NOMO-1 treated with dmso at 0.1 percent for 144 hours (cell line): ENCODE measurements at regions not wholly inside any gene's neighbourhood (a gene's known extent, or its start where the extent isn't known, plus 50 kb on each side); places are given as distances from the start of the nearest gene placed in this dataset.
"Not testable (repeated sequence)": the region's sequence is repeated elsewhere in the genome, so short reads cannot be mapped to it uniquely, and the experiment has no call there.

ENCODE experiments used
- DNase-seq: peaks from one replicate; lab custom pipeline; 2025; ENCODE audit not compliant: unreplicated experiment; lab: John Stamatoyannopoulos, UW

- no peak for DNase-seq
Observed at GRCh38 chrX:40253771-40254170, 156.0 kb upstream of the BCOR start.

- no peak for DNase-seq
Observed at GRCh38 chrX:40249582-40249981, 151.8 kb upstream of the BCOR start.

GRCh38 chrX:40248822-40249221 lies 151.1 kb upstream of the BCOR start:
- DNase-seq = no peak

DNA sequence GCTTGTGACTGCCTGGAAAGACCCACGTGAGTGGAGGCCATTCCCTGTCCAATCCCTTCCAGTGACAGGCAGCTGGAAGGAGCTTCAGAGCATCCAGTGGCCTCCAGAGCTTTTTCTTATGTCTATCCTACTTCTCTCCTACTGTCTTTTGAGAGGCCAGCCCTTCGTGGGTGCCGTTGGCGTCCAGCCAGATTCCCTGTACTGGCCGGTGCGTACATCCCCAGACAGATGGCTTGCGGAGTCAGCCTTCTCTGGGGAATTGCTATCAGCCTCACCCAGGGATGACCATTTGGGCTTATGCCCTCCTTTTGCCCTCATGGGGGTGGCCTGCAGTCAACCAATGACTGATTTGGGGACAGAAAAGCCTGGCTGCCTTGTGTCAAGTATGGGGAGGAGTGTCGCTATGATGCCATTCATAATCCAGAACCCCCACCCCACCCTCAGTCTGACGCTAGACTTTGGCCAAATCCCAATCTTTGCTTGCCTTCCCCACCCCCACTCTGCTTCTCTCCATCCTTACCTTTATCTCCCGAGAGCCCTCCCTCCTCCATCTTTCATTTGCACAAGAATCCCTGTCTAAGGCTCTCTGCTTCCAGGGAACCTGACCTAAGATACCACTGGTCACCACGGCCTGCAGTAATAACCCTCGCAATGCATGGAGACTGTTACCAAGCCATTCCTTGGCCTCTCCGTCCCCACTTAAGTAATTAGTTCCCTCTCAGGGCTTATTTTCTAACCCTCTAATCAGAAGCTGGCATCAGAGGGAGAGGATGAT lies 150.3 kb upstream of the BCOR start:
- no peak for DNase-seq

- DNase-seq = no peak
Observed at GRCh38 chrX:40247382-40247781, 149.6 kb upstream of the BCOR start.

DNA sequence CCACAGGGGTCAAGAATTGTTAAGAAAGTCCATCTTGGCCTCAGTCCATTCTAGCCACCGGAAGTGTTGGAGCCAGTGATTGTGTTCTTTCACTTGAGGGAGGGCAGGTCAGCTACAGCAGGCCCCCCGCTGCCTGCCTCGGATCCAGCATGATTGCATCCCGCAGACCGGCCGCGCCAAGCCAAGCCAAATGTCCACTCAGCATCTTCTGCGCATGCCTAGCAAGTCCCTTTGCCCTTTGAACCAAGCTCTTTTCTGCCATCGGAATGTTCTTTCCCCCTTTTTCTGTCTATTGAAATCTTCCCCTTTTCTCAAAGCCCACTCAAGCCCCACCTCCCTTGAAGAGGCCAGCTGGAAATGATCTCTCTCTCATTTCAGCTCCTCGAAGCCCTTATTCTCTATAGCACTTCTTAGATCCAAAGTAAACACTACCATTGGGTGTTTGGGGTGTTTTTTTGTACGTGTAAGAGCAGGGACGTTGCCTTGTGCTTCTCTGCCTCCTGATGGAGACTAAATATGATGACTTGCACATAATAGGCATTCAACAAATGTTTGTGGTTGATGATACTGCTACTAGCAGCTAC lies 147.8 kb upstream of the BCOR start:
- no peak for DNase-seq

DNA sequence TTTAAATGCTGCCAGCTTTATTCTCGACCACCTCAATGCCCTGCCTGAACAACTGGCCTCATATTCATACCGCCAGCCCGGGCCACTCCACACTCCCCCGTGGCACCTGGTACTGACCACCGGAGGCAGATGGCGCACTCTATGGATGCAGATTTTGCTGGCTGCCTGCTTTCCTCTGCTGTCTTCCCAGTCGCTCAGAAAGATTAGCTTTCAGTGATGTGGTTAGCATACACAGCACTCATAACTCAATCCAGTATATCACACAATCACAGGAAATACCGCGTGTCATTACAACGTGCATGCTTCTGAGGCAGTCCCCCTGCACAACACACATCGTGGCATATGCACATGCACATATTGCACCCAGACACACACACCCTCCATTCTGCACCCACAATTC lies 147.2 kb upstream of the BCOR start:
- DNase-seq = no peak

GRCh38 chrX:40243755-40244515 lies 146.2 kb upstream of the BCOR start:
- no peak for DNase-seq

DNA sequence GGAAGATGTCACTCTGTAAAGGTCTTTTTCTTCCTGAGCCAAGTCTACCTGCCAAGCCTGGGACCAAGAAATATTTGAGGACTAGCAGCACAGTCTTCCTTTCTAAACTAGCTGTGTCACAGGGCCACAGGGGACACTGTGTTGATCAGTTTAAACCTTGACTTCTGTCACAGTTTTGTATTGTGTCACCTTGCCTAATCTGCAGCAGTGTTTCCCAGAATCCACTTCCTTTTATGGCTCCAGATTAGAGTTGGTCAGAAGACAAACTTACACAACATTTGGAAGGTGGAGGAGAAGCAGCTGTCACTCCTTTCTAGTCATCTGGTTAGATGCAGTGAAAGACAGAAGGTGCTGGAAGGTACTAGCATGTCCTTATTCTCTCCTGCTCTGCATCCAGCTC lies 143.1 kb upstream of the BCOR start:
- no peak for DNase-seq

- DNase-seq = no peak
Observed at GRCh38 chrX:40237731-40238178, 140.0 kb upstream of the BCOR start.

GRCh38 chrX:40230646-40231045 lies 132.9 kb upstream of the BCOR start:
- no peak for DNase-seq

DNA sequence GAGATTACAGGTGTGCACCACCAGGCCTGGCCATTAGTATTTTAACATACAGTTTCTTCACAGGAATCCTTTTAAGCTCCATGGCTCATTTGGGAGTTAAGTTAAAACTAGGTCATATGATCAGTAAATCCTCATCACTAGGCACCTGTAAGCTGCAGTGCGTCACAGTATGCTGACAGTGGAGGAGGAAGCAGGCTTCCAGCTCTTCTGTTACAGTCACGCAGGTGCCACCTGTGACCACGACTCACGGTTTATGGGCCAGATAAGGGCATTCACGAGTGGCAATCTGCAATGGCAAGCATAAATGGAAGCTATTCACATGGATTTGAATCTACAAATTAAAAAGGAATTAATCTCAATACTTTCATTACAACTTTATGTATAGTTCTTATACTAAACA lies 129.4 kb upstream of the BCOR start:
- no peak for DNase-seq

GRCh38 chrX:40224658-40225057 lies 126.9 kb upstream of the BCOR start:
- DNase-seq = no peak

DNA sequence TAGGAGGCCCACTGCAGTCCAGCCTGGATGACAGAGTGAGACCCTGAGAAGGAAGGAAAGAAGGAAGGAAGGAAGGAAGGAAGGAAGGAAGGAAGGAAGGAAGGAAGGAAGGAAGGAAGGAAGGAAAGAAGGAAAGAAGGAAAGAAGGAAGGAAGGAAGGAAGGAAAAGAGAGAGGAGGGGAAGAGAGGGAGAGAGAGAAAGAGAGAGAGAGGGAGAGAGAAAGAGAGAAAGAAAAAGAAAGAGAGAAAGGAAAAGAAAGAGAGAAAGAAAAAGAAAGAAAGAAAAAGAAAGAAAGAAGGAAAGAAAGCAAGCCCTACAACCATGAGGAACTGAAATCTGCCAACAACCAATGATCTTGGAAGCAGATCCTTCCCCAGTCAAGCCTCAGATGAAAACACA lies 124.9 kb upstream of the BCOR start:
- not testable (repeated sequence) for DNase-seq

GRCh38 chrX:40213092-40213491 lies 115.3 kb upstream of the BCOR start:
- no peak for DNase-seq

GRCh38 chrX:40209951-40210617 lies 112.3 kb upstream of the BCOR start:
- DNase-seq = no peak

- peak; percentile 7 for DNase-seq
Observed at GRCh38 chrX:40207626-40208025, 109.9 kb upstream of the BCOR start.

GRCh38 chrX:40205471-40205870 lies 107.7 kb upstream of the BCOR start:
- DNase-seq = no peak

GRCh38 chrX:40202456-40202855 lies 104.7 kb upstream of the BCOR start:
- DNase-seq = peak; percentile 25

DNA sequence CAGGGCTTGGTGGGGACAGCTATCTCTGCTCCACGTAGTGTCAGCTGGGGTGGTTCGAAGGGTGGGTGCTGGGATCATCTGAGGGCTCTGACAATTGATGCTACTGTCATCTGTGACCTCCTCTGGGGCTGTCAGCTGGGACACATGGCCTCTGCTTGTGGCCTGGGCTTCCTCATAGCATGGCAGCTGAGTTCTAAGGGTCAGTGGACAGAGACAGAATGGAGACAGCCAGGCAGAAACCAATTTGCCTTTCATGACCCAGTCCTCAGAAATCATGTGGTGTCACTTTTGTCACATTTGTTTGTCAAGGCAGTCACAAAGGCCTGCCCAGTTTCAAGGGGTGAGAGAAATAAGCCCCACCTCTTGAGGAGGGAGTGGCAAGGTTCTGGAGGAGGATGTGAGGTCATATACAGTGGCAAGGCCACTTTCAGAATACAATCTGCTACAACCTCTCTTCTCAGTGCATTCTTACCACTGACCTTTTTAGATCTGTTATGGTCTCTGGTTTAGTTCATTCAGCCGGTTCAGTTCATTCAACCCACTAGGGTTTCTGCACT lies 103.6 kb upstream of the BCOR start:
- no peak for DNase-seq

DNA sequence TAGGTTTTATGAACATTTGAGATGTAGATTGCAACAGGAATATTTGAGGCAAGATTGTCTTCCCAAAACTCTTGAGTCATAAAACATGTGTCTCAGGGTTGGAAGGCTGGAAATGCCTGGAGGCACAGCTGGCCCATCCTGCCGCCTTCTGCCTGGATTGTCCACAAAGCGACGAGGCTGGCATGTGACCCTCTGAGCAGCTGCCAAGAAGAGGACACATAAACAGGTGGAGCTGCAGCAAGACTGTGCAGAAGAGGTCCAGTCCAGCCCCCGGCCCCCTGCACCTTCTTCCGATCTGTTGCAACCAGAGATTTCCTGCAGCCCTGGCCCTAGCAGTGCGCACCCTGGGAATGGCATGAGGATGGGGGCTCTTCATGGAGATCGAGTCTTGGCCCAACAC lies 101.9 kb upstream of the BCOR start:
- no peak for DNase-seq
